Fibroblast of lung (primary cell): ENCODE measurements at regions not wholly inside any gene's neighbourhood (a gene's known extent, or its start where the extent isn't known, plus 50 kb on each side); places are given as distances from the start of the nearest gene placed in this dataset.

ENCODE experiments used
- DNase-seq, 2 donors: peaks; one replicate each; pipeline versions ENCODE4 v3.0.0 to v3.0.0-alpha.2; 2010; ENCODE audit warnings: low read depth in 2 of 2
- H2AFZ ChIP-seq: 2 replicates; pipeline ENCODE4 v1.5.1; 2012; ENCODE audit warnings: low read length, control low read depth, inconsistent platforms
- H3K27ac ChIP-seq: 2 replicates; pipeline ENCODE4 v1.5.1; 2011; ENCODE audit warnings: low read length, control low read depth; ENCODE audit not compliant: insufficient read depth
- H3K27me3 ChIP-seq: 2 replicates; pipeline ENCODE4 v1.5.1; 2011; ENCODE audit warnings: mild to moderate bottlenecking, low read length; ENCODE audit not compliant: control insufficient read depth, insufficient read depth
- H3K36me3 ChIP-seq: 2 replicates; pipeline ENCODE4 v1.5.1; 2011; ENCODE audit warnings: low read length; ENCODE audit not compliant: control insufficient read depth, insufficient read depth
- H3K4me1 ChIP-seq: 2 replicates; pipeline ENCODE4 v1.5.1; 2011; ENCODE audit warnings: low read length; ENCODE audit not compliant: control insufficient read depth, insufficient read depth; ENCODE audit errors: extremely low read depth
- H3K4me2 ChIP-seq: 2 replicates; pipeline ENCODE4 v1.5.1; 2011; ENCODE audit warnings: low read length, control low read depth; ENCODE audit not compliant: insufficient read depth; ENCODE audit errors: extremely low read depth
- H3K4me3 ChIP-seq, 4 experiments: fragments of 200-600 bp in 1 of 4; sonication (generic) in 1 of 4; replicated peaks in 1 of 4; 2 replicates each; pipeline ENCODE4 v1.5.1; 2011 to 2016; ENCODE audit warnings: low read length in 4 of 4, low read depth in 3 of 4, mild to moderate bottlenecking in 3 of 4, control low read depth in 2 of 4, inconsistent platforms in 1 of 4, mixed read lengths in 1 of 4; ENCODE audit not compliant: insufficient read depth in 1 of 4; ENCODE audit errors: control extremely low read depth in 1 of 4
- H3K79me2 ChIP-seq: 2 replicates; pipeline ENCODE4 v1.5.1; 2012; ENCODE audit warnings: mild to moderate bottlenecking, low read length, inconsistent platforms; ENCODE audit not compliant: control insufficient read depth, insufficient read depth
- H3K9ac ChIP-seq: 2 replicates; pipeline ENCODE4 v1.5.1; 2011; ENCODE audit warnings: mild to moderate bottlenecking, low read length, control low read depth; ENCODE audit not compliant: insufficient read depth
- H3K9me3 ChIP-seq: 2 replicates; pipeline ENCODE4 v1.5.1; 2012; ENCODE audit warnings: low read depth, low read length; ENCODE audit not compliant: control insufficient read depth, insufficient read depth
- H4K20me1 ChIP-seq: 2 replicates; pipeline ENCODE4 v1.5.1; 2011; ENCODE audit warnings: low read length; ENCODE audit not compliant: control insufficient read depth, insufficient read depth; ENCODE audit errors: extremely low read depth
- CTCF ChIP-seq, 2 donors: IDR thresholded peaks in 1 of 2; conservative IDR thresholded peaks in 1 of 2; 1 replicate in 1 of 2; 2 replicates in 1 of 2; pipeline ENCODE4 v1.5.1; 2011 to 2012; ENCODE audit warnings: low read length in 2 of 2, control low read depth in 1 of 2, inconsistent platforms in 1 of 2, low read depth in 1 of 2, mild to moderate bottlenecking in 1 of 2
- EZH2 ChIP-seq: IDR thresholded peaks from 2 replicates; pipeline ENCODE4 v1.5.1; 2012; ENCODE audit warnings: low read length, control low read depth, mild to moderate bottlenecking; ENCODE audit errors: missing control alignments

GRCh38 chr1:78355656-78356055 lies 135.1 kb upstream of the PTGFR start:
- H2AFZ ChIP-seq = peak overlapping the region; percentile 6
- H4K20me1 ChIP-seq = no peaks in the 10 kb centered on the region
- no peaks in the 10 kb centered on the region for H3K36me3 ChIP-seq
- H3K27ac ChIP-seq = no peak overlapping the region
- H3K4me2 ChIP-seq = peak overlapping the region; percentile 1
- no peaks in the 10 kb centered on the region for H3K79me2 ChIP-seq
- H3K9me3 ChIP-seq = no peaks in the 10 kb centered on the region
- no peak for TF ChIP-seq EZH2
- no peak for TF ChIP-seq CTCF (conservative IDR thresholded peaks at IDR 0.05 in 1 of 2, IDR thresholded peaks at IDR 0.05 in 1 of 2; ENCODE audit: low read depth in 1 of 2, low read length in 2 of 2)
- peak; percentile 20 to 44 for DNase-seq
- H3K9ac ChIP-seq = no peak overlapping the region
- H3K27me3 ChIP-seq = no peaks in the 10 kb centered on the region
- H3K4me3 ChIP-seq = no peak overlapping the region
- no peaks in the 10 kb centered on the region for H3K4me1 ChIP-seq

- Histone ChIP-seq H3K36me3 (no peaks in the 10 kb centered on the region), H3K4me2 (no peak overlapping the region), H3K27ac (no peak overlapping the region), H3K4me1 (no peaks in the 10 kb centered on the region), H3K27me3 (no peaks in the 10 kb centered on the region), H3K79me2 (no peaks in the 10 kb centered on the region), H3K4me3 (no peak overlapping the region), H3K9ac (no peak overlapping the region), H4K20me1 (no peaks in the 10 kb centered on the region), H2AFZ (no peak overlapping the region), H3K9me3 (no peaks in the 10 kb centered on the region)
- DNase-seq = peak in 1 of 2 donors; percentile 17
- TF ChIP-seq EZH2 (no peak), CTCF (conservative IDR thresholded peaks at IDR 0.05 in 1 of 2, IDR thresholded peaks at IDR 0.05 in 1 of 2; ENCODE audit: low read depth in 1 of 2, low read length in 2 of 2) (no peak)
Observed at GRCh38 chr1:78358165-78358564, 132.6 kb upstream of the PTGFR start.

- no peaks in the 10 kb centered on the region for H3K4me1 ChIP-seq
Observed at GRCh38 chr1:78359666-78360065, 131.1 kb upstream of the PTGFR start.

More at GRCh38 chr1:78359666-78360065, 131.1 kb upstream of the PTGFR start:
- Histone ChIP-seq H3K4me2 (no peak overlapping the region), H3K27ac (no peak overlapping the region), H3K4me3 (no peak overlapping the region), H3K9ac (no peak overlapping the region), H2AFZ (no peak overlapping the region), H3K36me3 (no peaks in the 10 kb centered on the region), H3K27me3 (no peaks in the 10 kb centered on the region), H3K9me3 (no peaks in the 10 kb centered on the region), H4K20me1 (no peaks in the 10 kb centered on the region), H3K79me2 (no peaks in the 10 kb centered on the region)
- DNase-seq = peak in 1 of 2 donors; percentile 21
- no peak for TF ChIP-seq CTCF (conservative IDR thresholded peaks at IDR 0.05 in 1 of 2, IDR thresholded peaks at IDR 0.05 in 1 of 2; ENCODE audit: low read depth in 1 of 2, low read length in 2 of 2)
- TF ChIP-seq EZH2 = no peak
